ENCODE measurements at regions not wholly inside any gene's neighbourhood (a gene's known extent, or its start where the extent isn't known, plus 50 kb on each side); places are given as distances from the start of the nearest gene placed in this dataset.

- no peak for TF ChIP-seq CTCF (conservative IDR thresholded peaks at IDR 0.05)
- no peak for TF ChIP-seq ZFX (IDR thresholded peaks at IDR 0.05)
Measured at GRCh38 chr7:50962281-50962883, 179.7 kb upstream of the GRB10 start.

All from C4-2B (cell line).